Neural crest cell (in vitro differentiated cells): ENCODE measurements at regions not wholly inside any gene's neighbourhood (a gene's known extent, or its start where the extent isn't known, plus 50 kb on each side); places are given as distances from the start of the nearest gene placed in this dataset.

Experiments
- DNase-seq: peaks from one replicate; pipeline ENCODE4 v3.0.0; 2021; ENCODE audit warnings: low read depth, mixed read lengths, low spot score
- H3K27ac Mint-ChIP-seq: one replicate; pipeline ENCODE4 v1.8.0; 2021; ENCODE audit warnings: mild to moderate bottlenecking, mixed read lengths; ENCODE audit not compliant: unreplicated experiment
- H3K27me3 Mint-ChIP-seq: 2 replicates; pipeline ENCODE4 v1.8.0; 2021; ENCODE audit warnings: low read depth, mild to moderate bottlenecking, mixed read lengths
- H3K36me3 Mint-ChIP-seq: 2 replicates; pipeline ENCODE4 v1.8.0; 2021; ENCODE audit warnings: low read depth, mild to moderate bottlenecking, mixed read lengths
- H3K4me1 Mint-ChIP-seq: 2 replicates; pipeline ENCODE4 v1.8.0; 2021; ENCODE audit warnings: mixed read lengths
- H3K4me3 Mint-ChIP-seq: one replicate; pipeline ENCODE4 v1.8.0; 2021; ENCODE audit warnings: mild to moderate bottlenecking, mixed read lengths
- H3K9me3 Mint-ChIP-seq: 2 replicates; pipeline ENCODE4 v1.8.0; 2021; ENCODE audit warnings: mixed read lengths
- CTCF ChIP-seq: fragments of 200-600 bp; sonication (generic); conservative IDR thresholded peaks from 2 replicates; pipeline ENCODE4 v1.5.0; 2021; ENCODE audit warnings: antibody characterized with exemption, mild to moderate bottlenecking

GRCh38 chr10:65032867-65033769, 1511.9 kb downstream of the REEP3 start:
- TF ChIP-seq CTCF, result no peak
- H3K27me3 Mint-ChIP-seq, result no peaks in the 10 kb centered on the region
- H3K9me3 Mint-ChIP-seq, result peaks cover 7% of the 10 kb centered on the region
- H3K4me3 Mint-ChIP-seq, result no peak overlapping the region
- no peaks in the 10 kb centered on the region for H3K4me1 Mint-ChIP-seq
- no peaks in the 10 kb centered on the region for H3K36me3 Mint-ChIP-seq
- no peak for DNase-seq
- H3K27ac Mint-ChIP-seq, result no peak overlapping the region

- no peak overlapping the region for H3K4me3 Mint-ChIP-seq
- no peaks in the 10 kb centered on the region for H3K4me1 Mint-ChIP-seq
- H3K27me3 Mint-ChIP-seq, result no peaks in the 10 kb centered on the region
- TF ChIP-seq CTCF, result no peak
- no peak for DNase-seq
- H3K36me3 Mint-ChIP-seq, result no peaks in the 10 kb centered on the region
- H3K27ac Mint-ChIP-seq, result no peak overlapping the region
- peaks cover 7% of the 10 kb centered on the region for H3K9me3 Mint-ChIP-seq
These were observed 1512.8 kb downstream of the REEP3 start for GRCh38 chr10:65033957-65034356.

- H3K27me3 Mint-ChIP-seq, result no peaks in the 10 kb centered on the region
- no peak overlapping the region for H3K27ac Mint-ChIP-seq
- no peaks in the 10 kb centered on the region for H3K36me3 Mint-ChIP-seq
- no peak for TF ChIP-seq CTCF
- H3K9me3 Mint-ChIP-seq, result peaks cover 11% of the 10 kb centered on the region
- H3K4me3 Mint-ChIP-seq, result no peak overlapping the region
- no peaks in the 10 kb centered on the region for H3K4me1 Mint-ChIP-seq
- DNase-seq, result no peak
These were observed 1519.6 kb downstream of the REEP3 start for GRCh38 chr10:65040796-65041195.

GRCh38 chr10:65041307-65041706, 1520.1 kb downstream of the REEP3 start:
- no peak overlapping the region for H3K4me3 Mint-ChIP-seq
- peaks cover 9% of the 10 kb centered on the region for H3K9me3 Mint-ChIP-seq
- TF ChIP-seq CTCF, result no peak
- H3K27me3 Mint-ChIP-seq, result no peaks in the 10 kb centered on the region
- no peak overlapping the region for H3K27ac Mint-ChIP-seq
- H3K4me1 Mint-ChIP-seq, result no peaks in the 10 kb centered on the region
- no peaks in the 10 kb centered on the region for H3K36me3 Mint-ChIP-seq
- DNase-seq, result no peak

- H3K9me3 Mint-ChIP-seq, result peaks cover 9% of the 10 kb centered on the region
- H3K27me3 Mint-ChIP-seq, result no peaks in the 10 kb centered on the region
- no peak overlapping the region for H3K27ac Mint-ChIP-seq
- H3K36me3 Mint-ChIP-seq, result no peaks in the 10 kb centered on the region
- H3K4me3 Mint-ChIP-seq, result no peak overlapping the region
- no peak for DNase-seq
- no peak for TF ChIP-seq CTCF
- H3K4me1 Mint-ChIP-seq, result no peaks in the 10 kb centered on the region
These were observed 1521.3 kb downstream of the REEP3 start for GRCh38 chr10:65042496-65042895.
